ENCODE measurements at regions not wholly inside any gene's neighbourhood (a gene's known extent, or its start where the extent isn't known, plus 50 kb on each side); places are given as distances from the start of the nearest gene placed in this dataset.

GRCh38 chr12:40587970-40588369 lies 104.3 kb upstream of the CNTN1 start:
- TF ChIP-seq CTCF (IDR thresholded peaks at IDR 0.05) (no peak), POLR2A (IDR thresholded peaks at IDR 0.05) (no peak)
